ENCODE measurements at regions not wholly inside any gene's neighbourhood (a gene's known extent, or its start where the extent isn't known, plus 50 kb on each side); places are given as distances from the start of the nearest gene placed in this dataset.

- DNase-seq (ENCODE audit: low read depth) = no peak
Observed at GRCh38 chr10:121241337-121241736, 356.9 kb downstream of the FGFR2 start.

- no peak for DNase-seq (ENCODE audit: low read depth)
Observed at GRCh38 chr10:121242741-121243608, 355.3 kb downstream of the FGFR2 start.

GRCh38 chr10:121243609-121244241, 354.5 kb downstream of the FGFR2 start:
- no peak for DNase-seq (ENCODE audit: low read depth)

- no peak for DNase-seq (ENCODE audit: low read depth)
Observed at GRCh38 chr10:121244818-121245217, 353.4 kb downstream of the FGFR2 start.

- DNase-seq (ENCODE audit: low read depth) = no peak
Observed at GRCh38 chr10:121245754-121246153, 352.5 kb downstream of the FGFR2 start.

GRCh38 chr10:121248266-121248665, 350.0 kb downstream of the FGFR2 start:
- DNase-seq (ENCODE audit: low read depth) = no peak

- DNase-seq (ENCODE audit: low read depth) = no peak
Observed at GRCh38 chr10:121250995-121251764, 347.1 kb downstream of the FGFR2 start.

- no peak for DNase-seq (ENCODE audit: low read depth)
Observed at GRCh38 chr10:121252756-121253155, 345.5 kb downstream of the FGFR2 start.

GRCh38 chr10:121260377-121260776, 337.9 kb downstream of the FGFR2 start:
- no peak for DNase-seq (ENCODE audit: low read depth)

- no peak for DNase-seq (ENCODE audit: low read depth)
Observed at GRCh38 chr10:121261665-121262064, 336.6 kb downstream of the FGFR2 start.

GRCh38 chr10:121262774-121263430, 335.3 kb downstream of the FGFR2 start:
- DNase-seq (ENCODE audit: low read depth) = no peak

- no peak for DNase-seq (ENCODE audit: low read depth)
Observed at GRCh38 chr10:121263431-121263783, 334.8 kb downstream of the FGFR2 start.

- no peak for DNase-seq (ENCODE audit: low read depth)
Observed at GRCh38 chr10:121265360-121266123, 332.7 kb downstream of the FGFR2 start.

- no peak for DNase-seq (ENCODE audit: low read depth)
Observed at GRCh38 chr10:121266370-121266769, 331.9 kb downstream of the FGFR2 start.

GRCh38 chr10:121267236-121268003, 330.8 kb downstream of the FGFR2 start:
- no peak for DNase-seq (ENCODE audit: low read depth)

- DNase-seq (ENCODE audit: low read depth) = no peak
Observed at GRCh38 chr10:121268363-121268762, 329.9 kb downstream of the FGFR2 start.

- no peak for DNase-seq (ENCODE audit: low read depth)
Observed at GRCh38 chr10:121268863-121269432, 329.3 kb downstream of the FGFR2 start.

GRCh38 chr10:121270906-121271305, 327.3 kb downstream of the FGFR2 start:
- DNase-seq (ENCODE audit: low read depth) = no peak

GRCh38 chr10:121276046-121276445, 322.2 kb downstream of the FGFR2 start:
- no peak for DNase-seq (ENCODE audit: low read depth)

GRCh38 chr10:121276822-121277221, 321.4 kb downstream of the FGFR2 start:
- DNase-seq (ENCODE audit: low read depth) = no peak

Measured in activated T-cell treated with anti-CD3 and anti-CD28 coated beads for 24 hours (primary cell).